GM23338 (cell line): ENCODE measurements at regions not wholly inside any gene's neighbourhood (a gene's known extent, or its start where the extent isn't known, plus 50 kb on each side); places are given as distances from the start of the nearest gene placed in this dataset.

Source experiments
- ATAC-seq: fragments of 200-7000 bp; cut with Tn5 transposase; 3 replicates; pipeline ENCODE4 v1.9.1; 2020
- DNase-seq: peaks from one replicate; pipeline ENCODE4 v3.0.0-alpha.2; 2015; ENCODE audit warnings: low spot score
- H2AFZ ChIP-seq: fragments of 200-600 bp; sonication (generic); 2 replicates; pipeline ENCODE4 v1.8.0; 2016; ENCODE audit warnings: antibody characterized with exemption, mild to moderate bottlenecking, moderate library complexity
- H3F3A ChIP-seq: fragments of 200-600 bp; sonication (generic); replicated peaks from 2 replicates; pipeline ENCODE4 v1.8.0; 2017; ENCODE audit warnings: antibody characterized with exemption, mixed run types, low read depth
- H3K27ac ChIP-seq: fragments of 200-600 bp; sonication (generic); 2 replicates; pipeline ENCODE4 v1.6.1; 2016; ENCODE audit warnings: low read depth
- H3K27me3 ChIP-seq: fragments of 200-600 bp; sonication (generic); 2 replicates; pipeline ENCODE4 v1.8.0; 2016; ENCODE audit warnings: mild to moderate bottlenecking, mixed run types, moderate library complexity; ENCODE audit not compliant: insufficient read depth
- H3K36me3 ChIP-seq: fragments of 200-600 bp; sonication (generic); 2 replicates; pipeline ENCODE4 v1.8.0; 2016; ENCODE audit warnings: mild to moderate bottlenecking; ENCODE audit not compliant: insufficient read depth
- H3K4me1 ChIP-seq: fragments of 200-600 bp; sonication (generic); 2 replicates; pipeline ENCODE4 v1.8.0; 2016; ENCODE audit warnings: mild to moderate bottlenecking, moderate library complexity; ENCODE audit not compliant: insufficient read depth
- H3K4me2 ChIP-seq: fragments of 200-600 bp; sonication (generic); 2 replicates; pipeline ENCODE4 v1.7.1; 2017; ENCODE audit warnings: mixed run types
- H3K4me3 ChIP-seq: fragments of 200-600 bp; sonication (generic); 2 replicates; pipeline ENCODE4 v1.6.1; 2016; ENCODE audit warnings: mixed run types
- H3K79me2 ChIP-seq: fragments of 200-600 bp; sonication (generic); replicated peaks from 2 replicates; pipeline ENCODE4 v1.8.0; 2017; ENCODE audit warnings: mild to moderate bottlenecking; ENCODE audit not compliant: insufficient read depth
- H3K9me2 ChIP-seq: fragments of 200-600 bp; sonication (generic); 2 replicates; pipeline ENCODE4 v1.8.0; 2017; ENCODE audit not compliant: insufficient read depth
- H4K20me1 ChIP-seq: fragments of 200-600 bp; sonication (generic); replicated peaks from 2 replicates; pipeline ENCODE4 v1.8.0; 2017; ENCODE audit warnings: mild to moderate bottlenecking; ENCODE audit not compliant: insufficient read depth
- H3K27ac Mint-ChIP-seq: 2 replicates; pipeline ENCODE4 v1.8.0; 2020; ENCODE audit warnings: inconsistent platforms, mild to moderate bottlenecking, moderate library complexity, mixed read lengths
- H3K27me3 Mint-ChIP-seq: 3 replicates; pipeline ENCODE4 v1.8.0; 2022; ENCODE audit warnings: low read depth, mild to moderate bottlenecking, moderate library complexity, mixed read lengths, inconsistent platforms; ENCODE audit not compliant: insufficient read depth, poor library complexity
- H3K36me3 Mint-ChIP-seq: 3 replicates; pipeline ENCODE4 v1.8.0; 2021; ENCODE audit warnings: low read depth, mild to moderate bottlenecking, inconsistent platforms, moderate library complexity, mixed read lengths
- H3K4me1 Mint-ChIP-seq: 3 replicates; pipeline ENCODE4 v1.8.0; 2020; ENCODE audit warnings: mild to moderate bottlenecking, inconsistent platforms, mixed read lengths
- H3K4me3 Mint-ChIP-seq: 3 replicates; pipeline ENCODE4 v1.8.0; 2021; ENCODE audit warnings: moderate library complexity, mild to moderate bottlenecking, inconsistent platforms, mixed read lengths
- H3K9me3 Mint-ChIP-seq: 3 replicates; pipeline ENCODE4 v1.8.0; 2020; ENCODE audit warnings: moderate library complexity, mild to moderate bottlenecking, inconsistent platforms, mixed read lengths
- CTCF ChIP-seq, 2 experiments: fragments of 200-600 bp in 1 of 2; sonication (generic) in 1 of 2; conservative IDR thresholded peaks; 2 replicates each; pipeline versions ENCODE4 v1.5.1 to v1.6.1; 2016 to 2017; ENCODE audit warnings: antibody characterized with exemption in 2 of 2, low read depth in 2 of 2, mild to moderate bottlenecking in 2 of 2, moderate library complexity in 1 of 2
- EZH2 ChIP-seq: fragments of 200-600 bp; sonication (generic); IDR thresholded peaks from one replicate; pipeline ENCODE4 v1.8.0; 2017; ENCODE audit warnings: antibody characterized with exemption, mild to moderate bottlenecking, low read depth; ENCODE audit not compliant: unreplicated experiment
- EZH2phosphoT487 ChIP-seq: fragments of 200-600 bp; sonication (generic); IDR thresholded peaks from one replicate; pipeline ENCODE4 v1.8.1; 2018; ENCODE audit warnings: antibody characterized with exemption; ENCODE audit not compliant: unreplicated experiment
- NANOG ChIP-seq: IDR thresholded peaks from 2 replicates; pipeline ENCODE4 v1.6.1; 2016; ENCODE audit warnings: antibody characterized with exemption, borderline replicate concordance
- POLR2AphosphoS5 ChIP-seq: IDR thresholded peaks from 2 replicates; pipeline ENCODE4 v1.6.1; 2016; ENCODE audit warnings: antibody characterized with exemption, low read depth
- ZNF114 ChIP-seq: fragments of 250-450 bp; sonication (Bioruptor Pico); IDR thresholded peaks from 2 replicates; pipeline ENCODE4 v1.5.0; 2020; ENCODE audit warnings: mild to moderate bottlenecking, moderate library complexity
- ZNF331 ChIP-seq: fragments of 250-450 bp; sonication (Bioruptor Pico); IDR thresholded peaks from 2 replicates; pipeline ENCODE4 v1.5.0; 2020; ENCODE audit warnings: low read depth, mild to moderate bottlenecking, moderate library complexity
- ZNF462 ChIP-seq: fragments of 250-450 bp; sonication (Bioruptor Pico); IDR thresholded peaks from 2 replicates; pipeline ENCODE4 v1.5.0; 2020; ENCODE audit warnings: mild to moderate bottlenecking, moderate library complexity
- TF ChIP-seq, protein P1 (sequence below): IDR thresholded peaks from 2 replicates; pipeline ENCODE4 v1.6.1; 2016; ENCODE audit warnings: antibody characterized with exemption

DNA sequence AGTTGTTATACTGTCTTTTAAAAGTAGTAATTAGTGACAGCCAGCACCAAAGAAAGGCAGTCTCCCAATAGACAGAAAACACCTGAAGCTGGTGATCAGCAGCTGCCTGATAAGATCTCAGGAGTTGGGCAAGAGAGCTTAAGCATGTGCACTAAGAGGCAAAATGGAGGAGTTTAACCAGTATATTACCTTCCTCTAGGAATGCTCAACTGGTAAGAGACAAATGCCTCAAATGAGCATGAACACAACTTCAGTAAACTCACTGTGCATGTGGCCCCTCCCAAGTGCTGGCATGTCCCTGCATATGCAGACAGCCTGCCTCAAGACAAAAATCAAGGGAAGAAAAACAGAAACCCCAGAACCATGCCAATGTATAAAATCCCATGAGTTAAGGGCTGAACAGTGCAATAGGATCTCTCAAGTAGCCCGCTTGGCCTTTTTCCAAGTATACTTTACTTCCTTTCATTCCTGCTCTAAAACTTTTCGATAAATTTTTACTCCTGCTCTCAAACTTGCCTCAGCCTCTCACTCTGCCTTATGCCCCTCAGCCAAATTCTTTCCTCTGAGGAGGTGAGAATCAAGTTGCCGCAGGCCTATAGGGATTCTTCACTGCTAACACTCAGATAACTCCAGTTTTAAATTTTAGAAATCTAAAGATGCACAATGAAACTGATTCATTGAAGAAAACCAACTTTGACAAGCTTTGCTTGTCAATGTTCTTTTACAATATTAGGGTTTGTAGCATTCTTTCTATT, 724.8 kb upstream of the RIOK2 start:
- no peak overlapping the region for H3K4me3 Mint-ChIP-seq
- ATAC-seq, result no peak
- H3K4me2 ChIP-seq, result no peak overlapping the region
- no peak overlapping the region for H2AFZ ChIP-seq
- no peak overlapping the region for H3K27ac Mint-ChIP-seq
- no peaks in the 10 kb centered on the region for H3K79me2 ChIP-seq
- DNase-seq, result no peak
- no peaks in the 10 kb centered on the region for H3F3A ChIP-seq
- H3K9me3 Mint-ChIP-seq, result peaks cover 47% of the 10 kb centered on the region
- H3K36me3 Mint-ChIP-seq, result peaks cover 46% of the 10 kb centered on the region
- TF ChIP-seq NANOG, result no peak
- TF ChIP-seq ZNF331 (CRISPR knock-in tag), result no peak
- TF ChIP-seq EZH2phosphoT487, result no peak
- TF ChIP-seq POLR2AphosphoS5, result no peak
- no peak for TF ChIP-seq EZH2
- TF ChIP-seq CTCF (conservative IDR thresholded peaks at IDR 0.05; ENCODE audit: low read depth in 2 of 2), result no peak
- TF ChIP-seq ZNF114 (CRISPR knock-in tag), result no peak
- TF ChIP-seq, protein P1, sequence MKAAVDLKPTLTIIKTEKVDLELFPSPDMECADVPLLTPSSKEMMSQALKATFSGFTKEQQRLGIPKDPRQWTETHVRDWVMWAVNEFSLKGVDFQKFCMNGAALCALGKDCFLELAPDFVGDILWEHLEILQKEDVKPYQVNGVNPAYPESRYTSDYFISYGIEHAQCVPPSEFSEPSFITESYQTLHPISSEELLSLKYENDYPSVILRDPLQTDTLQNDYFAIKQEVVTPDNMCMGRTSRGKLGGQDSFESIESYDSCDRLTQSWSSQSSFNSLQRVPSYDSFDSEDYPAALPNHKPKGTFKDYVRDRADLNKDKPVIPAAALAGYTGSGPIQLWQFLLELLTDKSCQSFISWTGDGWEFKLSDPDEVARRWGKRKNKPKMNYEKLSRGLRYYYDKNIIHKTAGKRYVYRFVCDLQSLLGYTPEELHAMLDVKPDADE, result no peak
- no peak for TF ChIP-seq ZNF462 (CRISPR knock-in tag)
- H3K4me3 ChIP-seq, result no peak overlapping the region
- no peaks in the 10 kb centered on the region for H4K20me1 ChIP-seq
- no peaks in the 10 kb centered on the region for H3K27me3 ChIP-seq
- no peaks in the 10 kb centered on the region for H3K9me2 ChIP-seq
- no peaks in the 10 kb centered on the region for H3K27me3 Mint-ChIP-seq
- H3K4me1 Mint-ChIP-seq, result peaks cover 15% of the 10 kb centered on the region; the same call in 2 of the 3 replicates
- H3K27ac ChIP-seq, result no peak overlapping the region
- H3K36me3 ChIP-seq, result peaks cover 15% of the 10 kb centered on the region; the same call in 1 of the 2 replicates
- peaks cover 9% of the 10 kb centered on the region for H3K4me1 ChIP-seq
